GM13976 (cell line): ENCODE measurements at regions not wholly inside any gene's neighbourhood (a gene's known extent, or its start where the extent isn't known, plus 50 kb on each side); places are given as distances from the start of the nearest gene placed in this dataset.

Experiments used
- DNase-seq: peaks from one replicate; pipeline ENCODE4 v3.0.0; 2012; ENCODE audit warnings: low spot score
- CTCF ChIP-seq: IDR thresholded peaks from 2 replicates; pipeline ENCODE4 v1.5.1; 2012; ENCODE audit warnings: borderline replicate concordance, mild to moderate bottlenecking; ENCODE audit not compliant: insufficient read depth; ENCODE audit errors: extremely low read depth, missing control alignments, control extremely low read depth
- in situ Hi-C: fragments of 300-500 bp; cut with MboI; formaldehyde crosslinking; loops from one replicate; pipeline ENCODE4 v1.12.0; 2022; ENCODE audit warnings: low sequenced_read_pairs, mixed read lengths, inconsistent platforms; ENCODE audit not compliant: unreplicated experiment

- DNase-seq = no peak
- no peak for TF ChIP-seq CTCF
- in situ Hi-C loops = no loop called here
Observed at GRCh38 chr3:99348451-99348850, 289.9 kb upstream of the COL8A1 start.

- no peak for DNase-seq
- in situ Hi-C loops = no loop called here
- TF ChIP-seq CTCF = no peak
Observed at GRCh38 chr3:99344216-99344615, 294.2 kb upstream of the COL8A1 start.

DNA sequence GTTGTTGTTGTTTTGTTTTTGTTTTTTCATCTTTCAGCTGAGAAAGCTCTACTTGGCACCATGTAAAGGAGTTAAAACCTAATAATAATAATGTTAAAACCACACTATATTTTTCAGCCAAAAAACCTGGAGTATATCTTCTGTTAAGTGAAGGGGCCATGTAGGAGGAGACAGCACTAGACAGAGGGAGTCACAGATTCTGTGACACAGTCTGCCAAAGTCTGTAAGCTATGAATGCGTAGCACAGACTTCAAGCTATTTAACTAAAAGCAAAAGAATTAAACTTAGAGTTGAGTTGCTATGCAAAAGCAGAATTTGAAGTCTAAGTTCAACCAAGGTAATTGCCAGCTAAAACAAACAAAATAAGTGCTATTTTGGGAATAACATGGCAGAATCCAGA is 296.0 kb upstream of the COL8A1 start:
- TF ChIP-seq CTCF = no peak
- DNase-seq = no peak
- in situ Hi-C loops = no loop called here

DNA sequence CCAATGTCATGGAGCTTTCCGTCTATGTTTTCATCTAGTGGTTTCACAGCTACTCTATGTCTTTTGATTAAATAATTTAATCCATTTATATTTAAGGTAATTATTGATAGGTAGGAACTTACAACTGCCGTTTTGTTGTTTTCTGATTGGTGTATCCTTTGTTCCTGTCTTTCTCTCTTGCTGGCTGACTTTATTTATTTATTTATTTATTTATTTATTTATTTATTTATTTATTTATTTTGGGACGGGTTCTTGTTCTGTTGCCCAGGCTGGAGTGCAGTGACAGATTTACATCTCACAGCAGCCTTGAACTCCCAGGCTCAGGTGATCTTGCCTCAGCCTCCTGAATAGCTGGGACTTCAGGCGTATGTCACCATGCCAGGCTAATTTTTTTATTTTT is 299.2 kb upstream of the COL8A1 start:
- no peak for TF ChIP-seq CTCF
- in situ Hi-C loops = no loop called here
- DNase-seq = no peak

DNA sequence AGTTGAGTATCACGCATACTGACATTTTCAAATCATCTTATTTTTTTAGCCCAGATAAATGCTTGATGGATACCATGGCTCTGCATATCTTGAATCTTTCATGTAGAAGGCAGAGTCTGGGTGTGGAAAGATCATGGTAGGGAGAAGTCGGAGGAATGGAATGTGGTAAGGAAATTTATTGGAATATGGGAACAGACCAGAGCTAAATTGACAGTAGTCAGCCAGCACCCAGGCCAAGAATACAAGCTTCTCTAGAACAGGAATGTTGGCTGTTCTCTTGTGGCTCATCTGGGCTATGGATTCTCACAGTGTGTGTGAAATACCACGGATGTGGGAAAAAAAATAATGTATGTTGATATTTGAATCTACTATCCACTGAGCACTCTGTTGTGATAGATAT is 305.7 kb upstream of the COL8A1 start:
- no peak for TF ChIP-seq CTCF
- in situ Hi-C loops = no loop called here
- DNase-seq = no peak

DNA sequence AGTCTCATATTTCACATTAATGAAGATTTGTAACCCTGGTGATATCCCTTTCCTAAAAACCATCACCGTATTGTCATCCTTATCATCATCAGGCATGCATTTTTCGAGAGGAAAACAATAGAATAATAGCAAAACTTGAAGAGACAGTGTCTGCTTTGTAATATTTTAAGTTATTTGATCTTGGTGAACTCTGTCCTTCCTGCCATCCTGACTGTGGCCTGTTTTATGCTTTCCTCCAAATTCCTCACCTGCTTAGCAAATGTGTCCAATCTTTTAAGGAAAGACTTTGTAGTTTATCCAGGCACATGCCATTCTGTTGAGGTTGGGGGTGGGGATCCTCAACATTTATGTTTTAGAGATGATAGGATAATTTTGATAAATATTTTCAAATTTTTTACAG is 306.1 kb upstream of the COL8A1 start:
- in situ Hi-C loops = no loop called here
- TF ChIP-seq CTCF = no peak
- DNase-seq = no peak
